ENCODE measurements at regions not wholly inside any gene's neighbourhood (a gene's known extent, or its start where the extent isn't known, plus 50 kb on each side); places are given as distances from the start of the nearest gene placed in this dataset.

- Histone ChIP-seq H3K9me3 (no peaks in the 10 kb centered on the region), H3K36me3 (no peaks in the 10 kb centered on the region), H3K27me3 (no peaks in the 10 kb centered on the region), H3K4me3 (no peak overlapping the region)
- DNase-seq = no peak
Measured at GRCh38 chr13:73803997-73804396, 330.2 kb downstream of the KLF12 start.

DNA sequence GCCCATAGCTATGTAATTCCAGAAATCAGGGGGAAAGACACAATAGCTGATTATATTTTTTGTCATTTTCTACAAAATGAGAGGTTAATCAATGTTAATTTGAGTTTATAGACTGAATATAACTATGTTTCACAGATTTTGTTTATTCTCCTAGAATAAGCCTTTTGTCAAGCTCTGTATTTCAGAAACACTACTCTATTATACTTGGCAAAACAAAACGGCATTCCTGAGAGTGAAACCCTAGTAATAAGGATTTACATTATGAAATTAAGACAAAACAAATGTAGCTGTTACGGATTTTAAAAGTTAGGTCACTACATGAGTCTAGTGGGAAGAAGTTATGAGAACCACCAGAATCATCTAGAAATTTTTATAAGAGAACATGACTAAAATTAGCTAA, 334.2 kb downstream of the KLF12 start:
- Histone ChIP-seq H3K27me3 (no peaks in the 10 kb centered on the region), H3K9me3 (no peaks in the 10 kb centered on the region), H3K36me3 (no peaks in the 10 kb centered on the region), H3K4me3 (no peak overlapping the region)
- no peak for DNase-seq

DNA sequence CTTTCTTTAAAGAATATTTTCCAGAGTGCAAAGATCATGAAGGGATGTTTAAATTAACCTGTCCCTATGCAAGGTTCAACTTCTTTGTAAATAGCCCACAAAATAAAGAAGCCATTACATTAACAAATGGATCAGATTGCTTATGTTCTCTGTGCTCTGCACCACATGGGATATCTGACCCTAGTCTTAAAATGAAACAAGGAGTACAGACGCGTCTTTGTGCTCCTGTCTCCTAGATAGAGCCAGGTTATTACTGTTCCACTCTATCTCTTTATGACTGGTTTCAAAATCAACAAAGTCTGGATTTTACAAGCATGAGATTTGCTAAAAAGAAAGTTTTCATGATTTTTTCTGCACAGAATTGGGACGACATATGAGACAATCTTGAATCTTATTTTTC, 339.4 kb downstream of the KLF12 start:
- no peaks in the 10 kb centered on the region for H3K27me3 ChIP-seq
- H3K4me3 ChIP-seq = no peak overlapping the region
- DNase-seq = no peak
- no peaks in the 10 kb centered on the region for H3K36me3 ChIP-seq
- no peaks in the 10 kb centered on the region for H3K9me3 ChIP-seq

DNA sequence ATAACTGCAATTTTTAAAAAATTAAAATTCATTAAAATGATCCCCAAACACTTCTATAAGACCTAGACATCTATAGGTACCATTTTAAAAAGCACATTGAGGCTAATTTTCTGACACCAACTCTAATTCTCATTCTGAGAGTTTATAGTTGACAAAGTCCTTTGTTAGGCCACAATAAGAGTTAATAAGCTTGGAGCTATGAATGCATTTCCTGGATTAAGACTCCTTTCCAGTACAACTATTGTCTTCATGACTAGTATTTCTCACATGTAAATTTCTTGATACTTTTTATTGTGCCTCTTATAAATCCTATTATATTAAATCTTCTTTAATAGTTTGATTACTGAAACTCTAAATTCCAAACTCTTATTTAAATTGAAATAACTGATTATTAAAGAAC, 340.8 kb downstream of the KLF12 start:
- H3K27me3 ChIP-seq = no peaks in the 10 kb centered on the region
- H3K9me3 ChIP-seq = no peaks in the 10 kb centered on the region
- no peaks in the 10 kb centered on the region for H3K36me3 ChIP-seq
- H3K4me3 ChIP-seq = no peak overlapping the region
- DNase-seq = no peak

DNA sequence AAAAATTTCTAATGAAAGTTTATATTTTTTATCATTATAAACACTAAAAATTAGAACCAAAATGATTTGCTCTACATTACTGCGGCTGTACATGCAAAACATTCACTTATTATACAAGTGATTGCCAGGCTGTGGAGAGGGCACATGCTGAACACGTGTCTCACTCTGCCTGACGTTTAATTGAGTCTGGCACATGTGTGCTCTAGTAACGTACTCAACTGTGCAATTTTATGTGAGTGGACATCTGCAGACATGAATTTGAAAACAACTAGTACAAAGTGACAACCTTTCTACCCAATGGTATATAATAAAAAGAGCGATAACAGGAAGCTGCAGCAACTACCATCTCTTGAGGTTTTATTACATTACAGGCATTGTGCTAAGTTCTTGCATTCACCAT, 341.4 kb downstream of the KLF12 start:
- no peaks in the 10 kb centered on the region for H3K9me3 ChIP-seq
- no peaks in the 10 kb centered on the region for H3K36me3 ChIP-seq
- no peaks in the 10 kb centered on the region for H3K27me3 ChIP-seq
- no peak overlapping the region for H3K4me3 ChIP-seq
- DNase-seq = no peak

DNA sequence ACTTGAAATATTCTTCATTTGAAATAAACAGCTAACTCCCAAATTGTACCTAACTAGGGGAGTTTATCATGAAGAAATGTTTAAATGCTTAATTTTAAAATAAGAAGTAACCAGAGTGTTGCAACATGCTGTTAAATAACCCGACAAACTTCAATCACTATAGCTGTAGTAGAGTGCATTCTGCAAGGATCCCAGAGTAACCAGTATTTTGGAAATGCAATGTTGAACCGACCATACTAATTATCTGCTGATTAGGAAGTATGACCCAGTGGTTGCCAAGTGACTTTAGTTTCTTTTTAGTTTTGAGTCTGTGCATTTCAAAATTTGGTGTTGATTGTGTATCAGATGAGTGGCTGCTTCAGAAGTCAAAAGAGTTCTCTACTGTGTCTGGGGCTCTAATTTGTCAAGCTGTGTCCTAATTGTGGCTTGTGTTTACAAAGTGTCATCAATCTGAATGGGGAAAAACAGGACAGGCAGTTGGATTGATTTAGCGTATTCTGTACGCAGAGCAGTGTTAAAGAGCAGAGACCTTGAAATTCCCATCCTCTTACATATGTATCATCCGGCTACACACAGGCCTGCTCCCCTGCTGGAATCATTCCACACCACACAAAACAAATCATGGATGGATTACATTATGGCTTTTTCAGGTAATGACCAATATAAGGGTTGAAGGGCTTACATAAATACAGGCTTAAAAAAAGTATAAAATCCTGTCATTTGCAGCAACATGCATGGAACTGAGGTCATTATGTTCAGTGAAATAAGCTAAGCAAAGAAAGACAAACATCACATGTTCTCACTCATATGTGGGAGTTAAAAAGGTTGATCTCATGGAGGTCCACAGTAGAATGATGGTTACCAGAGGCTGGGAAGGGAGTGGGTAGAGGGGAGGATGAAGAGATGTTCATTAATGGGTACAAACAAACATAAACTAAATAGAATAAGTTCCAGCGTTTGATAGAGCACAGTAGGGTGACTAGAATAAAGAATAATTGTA, 351.5 kb downstream of the KLF12 start:
- Histone ChIP-seq H3K36me3 (no peaks in the 10 kb centered on the region), H3K4me3 (no peak overlapping the region), H3K27me3 (no peaks in the 10 kb centered on the region), H3K9me3 (no peaks in the 10 kb centered on the region)
- DNase-seq = no peak

DNA sequence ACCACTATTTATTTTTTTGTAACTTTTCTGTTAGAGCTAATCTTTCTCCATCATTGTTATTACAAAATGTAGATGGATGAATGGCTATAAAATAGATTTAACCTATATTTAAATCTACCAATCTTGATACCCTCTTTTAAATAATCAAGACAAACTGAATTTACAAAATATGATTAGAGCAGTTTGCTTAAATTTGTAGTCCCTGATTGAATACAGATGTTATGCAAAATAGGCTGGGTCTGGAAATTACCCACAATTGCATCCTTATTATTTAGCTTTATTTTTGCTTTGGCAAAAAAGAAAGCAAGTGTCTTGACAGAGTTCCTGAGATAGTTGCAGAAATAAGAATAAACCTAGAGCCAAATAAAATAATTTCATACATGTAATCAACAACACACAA, 352.8 kb downstream of the KLF12 start:
- no peaks in the 10 kb centered on the region for H3K9me3 ChIP-seq
- DNase-seq = no peak
- H3K36me3 ChIP-seq = no peaks in the 10 kb centered on the region
- H3K4me3 ChIP-seq = no peak overlapping the region
- H3K27me3 ChIP-seq = no peaks in the 10 kb centered on the region

DNA sequence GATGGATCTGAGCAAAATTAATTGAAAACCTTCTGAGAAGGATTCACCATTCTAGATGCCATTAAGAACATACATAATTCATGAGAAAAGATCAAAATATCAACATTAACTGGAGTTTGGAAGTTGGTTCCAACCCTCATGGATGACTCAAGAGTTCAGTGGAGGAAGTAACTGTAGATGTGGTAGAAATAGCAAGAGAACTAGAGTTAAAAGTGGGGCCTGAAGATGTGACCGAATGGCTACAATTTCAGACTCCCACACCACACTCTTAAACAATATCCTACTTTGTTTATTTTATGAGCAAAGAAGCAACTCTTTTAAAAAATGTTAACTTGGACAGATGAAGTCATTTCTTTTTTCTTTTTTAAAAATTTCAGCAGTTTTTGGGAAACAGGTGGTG, 354.3 kb downstream of the KLF12 start:
- Histone ChIP-seq H3K27me3 (no peaks in the 10 kb centered on the region), H3K9me3 (no peaks in the 10 kb centered on the region), H3K36me3 (no peaks in the 10 kb centered on the region), H3K4me3 (no peak overlapping the region)
- DNase-seq = no peak

DNA sequence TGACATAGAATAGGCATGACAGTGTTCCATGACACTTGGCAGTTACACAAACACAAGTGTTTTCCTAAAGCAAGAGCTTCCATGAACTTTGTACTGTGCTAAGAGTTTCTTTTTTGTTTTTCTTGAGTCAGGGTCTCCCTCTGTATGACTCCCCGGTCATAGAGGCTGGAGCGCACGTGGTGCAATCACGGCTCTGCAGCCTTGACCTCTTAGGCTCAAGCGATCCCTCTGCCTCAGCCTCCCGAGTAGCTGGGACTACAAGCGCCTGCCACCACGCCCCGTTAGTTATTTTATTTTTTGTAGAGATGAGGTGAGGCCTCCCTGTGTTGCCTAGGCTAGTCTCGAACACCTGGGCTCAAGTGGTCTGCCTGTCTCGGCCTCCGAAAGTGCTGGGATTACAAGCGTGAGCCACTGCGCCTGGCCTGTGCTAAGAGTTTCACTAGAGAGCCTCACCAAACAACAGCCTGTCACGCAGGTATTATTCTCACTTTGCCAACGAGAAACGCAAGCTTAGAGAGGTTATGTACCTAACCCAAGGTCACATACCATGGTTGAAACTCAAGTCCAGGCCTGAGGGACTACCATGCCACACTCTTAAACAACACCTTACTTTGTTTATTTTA, 355.9 kb downstream of the KLF12 start:
- Histone ChIP-seq H3K27me3 (no peaks in the 10 kb centered on the region), H3K4me3 (no peak overlapping the region), H3K36me3 (no peaks in the 10 kb centered on the region), H3K9me3 (no peaks in the 10 kb centered on the region)
- no peak for DNase-seq

- Histone ChIP-seq H3K4me3 (no peak overlapping the region), H3K36me3 (no peaks in the 10 kb centered on the region), H3K9me3 (no peaks in the 10 kb centered on the region), H3K27me3 (no peaks in the 10 kb centered on the region)
- no peak for DNase-seq
Measured at GRCh38 chr13:73777134-73777533, 357.1 kb downstream of the KLF12 start.

DNA sequence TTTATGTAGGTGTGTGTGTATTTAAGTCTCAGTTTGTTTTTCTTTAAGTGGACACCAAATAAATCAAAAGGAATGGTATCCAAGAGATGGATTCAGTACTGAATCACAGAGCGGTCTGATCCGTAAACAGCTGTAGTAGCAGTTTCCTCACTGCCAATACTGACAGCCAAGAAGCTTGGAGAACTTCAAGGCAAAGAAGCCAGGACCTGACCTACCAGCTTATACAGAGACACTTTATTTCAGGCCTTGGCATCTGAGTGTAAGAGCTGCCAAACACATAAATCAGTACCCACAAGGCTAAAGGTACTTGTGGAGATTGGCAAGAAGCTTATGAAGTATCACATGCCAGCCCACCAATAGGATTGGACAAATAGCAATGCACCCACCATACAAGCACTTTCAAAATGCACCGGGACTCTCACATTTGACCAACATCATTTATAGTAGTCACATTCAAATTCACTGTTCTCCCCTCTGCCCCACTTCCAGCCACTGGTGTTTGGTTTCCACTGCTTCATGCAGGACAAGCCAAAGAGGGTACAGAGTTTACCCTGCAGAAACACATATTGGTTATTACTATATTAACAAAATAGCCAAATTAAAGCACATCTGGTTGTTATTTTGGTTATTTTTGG, 357.9 kb downstream of the KLF12 start:
- H3K36me3 ChIP-seq = no peaks in the 10 kb centered on the region
- peak; percentile 13 for DNase-seq
- no peaks in the 10 kb centered on the region for H3K9me3 ChIP-seq
- H3K27me3 ChIP-seq = no peaks in the 10 kb centered on the region
- H3K4me3 ChIP-seq = no peak overlapping the region

DNA sequence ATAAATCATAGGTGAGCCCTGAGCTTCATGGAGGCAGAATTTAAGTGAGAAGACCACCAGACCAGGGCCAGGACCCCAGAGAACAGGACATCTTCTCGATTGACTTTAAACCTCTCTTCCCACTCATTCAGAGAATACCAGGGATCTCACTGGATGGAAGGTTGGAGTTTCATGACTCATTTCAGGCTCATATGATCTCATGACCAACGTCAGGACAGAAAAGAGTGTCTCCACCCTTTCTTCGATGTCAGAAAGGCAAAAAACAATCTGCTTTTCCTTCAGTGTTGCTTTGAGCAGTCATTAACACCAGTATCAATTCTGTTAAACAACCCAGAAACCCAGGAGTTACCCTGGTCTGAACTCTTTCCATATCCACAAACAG, 361.0 kb downstream of the KLF12 start:
- DNase-seq = no peak
- Histone ChIP-seq H3K4me3 (no peak overlapping the region), H3K9me3 (no peaks in the 10 kb centered on the region)

GRCh38 chr13:73772449-73773167, 361.6 kb downstream of the KLF12 start:
- H3K9me3 ChIP-seq = no peaks in the 10 kb centered on the region
- no peaks in the 10 kb centered on the region for H3K27me3 ChIP-seq
- H3K36me3 ChIP-seq = no peaks in the 10 kb centered on the region
- no peak for DNase-seq
- H3K4me3 ChIP-seq = no peak overlapping the region

More for the DNA sequence above, 361.0 kb downstream of the KLF12 start:
- Histone ChIP-seq H3K36me3 (no peaks in the 10 kb centered on the region), H3K27me3 (no peaks in the 10 kb centered on the region)

DNA sequence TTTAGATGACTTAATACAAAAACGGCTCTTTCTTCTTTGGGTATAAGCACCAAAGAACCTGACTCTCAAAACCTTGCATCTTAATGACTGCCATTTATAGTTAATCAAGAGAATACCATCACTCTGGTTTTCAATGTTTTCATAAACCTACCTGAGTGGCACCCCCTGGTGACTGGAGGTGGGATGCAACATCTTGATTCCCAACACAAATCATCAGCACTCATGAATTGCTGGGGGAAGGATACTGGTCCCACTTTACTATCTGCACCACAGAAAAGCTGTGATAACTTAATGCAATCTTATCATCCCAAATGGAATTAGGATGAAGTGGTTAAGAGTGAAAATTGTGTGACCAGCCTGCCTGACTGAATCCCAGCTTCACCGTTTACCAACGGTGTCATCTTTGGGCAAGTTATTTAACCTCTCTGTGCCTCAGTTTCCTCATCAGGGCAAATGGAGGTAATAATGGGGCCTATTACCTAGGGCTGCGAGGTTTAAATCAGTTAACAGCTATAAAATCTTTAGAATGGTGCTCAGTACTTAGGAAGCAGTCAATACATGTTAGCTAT, 366.4 kb downstream of the KLF12 start:
- no peaks in the 10 kb centered on the region for H3K27me3 ChIP-seq
- DNase-seq = no peak
- no peak overlapping the region for H3K4me3 ChIP-seq
- H3K36me3 ChIP-seq = no peaks in the 10 kb centered on the region
- no peaks in the 10 kb centered on the region for H3K9me3 ChIP-seq

- DNase-seq = no peak
- H3K4me3 ChIP-seq = no peak overlapping the region
Measured at GRCh38 chr13:73767191-73767741, 366.9 kb downstream of the KLF12 start.

GRCh38 chr13:73765651-73766384, 368.4 kb downstream of the KLF12 start:
- no peaks in the 10 kb centered on the region for H3K27me3 ChIP-seq
- DNase-seq = no peak
- H3K4me3 ChIP-seq = no peak overlapping the region
- H3K36me3 ChIP-seq = no peaks in the 10 kb centered on the region
- no peaks in the 10 kb centered on the region for H3K9me3 ChIP-seq

More at GRCh38 chr13:73767191-73767741, 366.9 kb downstream of the KLF12 start:
- H3K9me3 ChIP-seq = no peaks in the 10 kb centered on the region
- H3K27me3 ChIP-seq = no peaks in the 10 kb centered on the region
- no peaks in the 10 kb centered on the region for H3K36me3 ChIP-seq
